HK-2 (cell line): ENCODE measurements at regions not wholly inside any gene's neighbourhood (a gene's known extent, or its start where the extent isn't known, plus 50 kb on each side); places are given as distances from the start of the nearest gene placed in this dataset.
"Not testable (repeated sequence)": the region's sequence is repeated elsewhere in the genome, so short reads cannot be mapped to it uniquely, and the experiment has no call there.

Experiments
- DNase-seq: peaks from one replicate; pipeline ENCODE4 v3.0.0-alpha.2; 2018; ENCODE audit not compliant: unreplicated experiment

DNA sequence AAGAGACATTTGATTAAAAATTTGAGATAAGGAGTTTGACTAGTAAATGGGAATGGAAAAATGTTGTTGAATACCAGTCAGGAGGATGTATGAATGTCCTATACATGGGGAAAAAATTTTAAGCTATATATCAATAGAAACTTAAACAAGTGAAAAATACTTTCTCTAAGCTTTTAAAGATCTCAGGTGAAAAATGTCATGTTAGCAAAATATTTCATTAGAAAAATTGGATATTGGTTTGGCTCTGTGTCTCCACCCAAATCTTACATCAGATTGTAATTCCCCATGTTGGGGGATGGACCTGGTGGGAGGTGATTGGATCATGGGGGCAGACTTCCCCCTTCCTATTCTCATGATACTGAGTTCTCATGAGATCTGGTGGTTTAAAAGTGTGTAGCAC, 279.6 kb upstream of the CADM2 start:
- DNase-seq = no peak

DNA sequence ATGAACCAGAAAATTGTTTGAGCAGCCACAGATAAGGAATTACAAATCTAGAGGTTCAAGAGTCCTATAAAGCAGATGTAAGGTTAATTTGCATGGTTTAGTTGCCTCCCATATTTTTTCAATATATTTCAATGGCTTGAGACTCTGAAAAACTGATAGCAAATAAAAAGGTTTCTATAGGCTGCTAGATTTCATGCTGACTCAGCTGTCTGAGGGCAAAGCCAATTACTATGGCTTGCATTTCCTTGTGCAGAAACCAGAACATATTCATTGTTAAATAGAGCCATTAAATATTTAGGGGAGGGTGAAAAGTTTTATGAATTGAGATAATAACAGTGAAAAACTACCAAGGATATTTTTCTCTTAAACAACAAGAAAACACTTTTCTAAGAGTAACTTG, 278.1 kb upstream of the CADM2 start:
- no peak for DNase-seq

DNA sequence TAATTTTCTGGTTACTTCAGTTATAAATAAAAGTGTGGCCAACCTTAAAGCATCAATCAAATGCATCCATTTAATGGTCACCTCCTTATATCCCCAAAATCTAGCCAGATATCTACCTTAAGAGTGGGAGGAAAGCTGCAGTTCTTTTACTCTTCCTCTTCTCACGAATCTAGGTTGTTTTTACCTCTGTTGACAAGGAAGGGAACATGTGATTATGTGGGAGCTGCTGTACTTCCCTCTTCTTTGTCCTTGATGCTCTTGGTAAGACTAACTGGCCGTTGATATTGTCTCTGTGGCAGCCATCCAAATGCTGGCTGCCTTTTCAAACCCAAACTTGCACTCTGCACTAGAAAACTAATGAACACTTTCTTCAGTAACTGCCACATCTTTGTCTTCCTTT, 275.3 kb upstream of the CADM2 start:
- no peak for DNase-seq

DNA sequence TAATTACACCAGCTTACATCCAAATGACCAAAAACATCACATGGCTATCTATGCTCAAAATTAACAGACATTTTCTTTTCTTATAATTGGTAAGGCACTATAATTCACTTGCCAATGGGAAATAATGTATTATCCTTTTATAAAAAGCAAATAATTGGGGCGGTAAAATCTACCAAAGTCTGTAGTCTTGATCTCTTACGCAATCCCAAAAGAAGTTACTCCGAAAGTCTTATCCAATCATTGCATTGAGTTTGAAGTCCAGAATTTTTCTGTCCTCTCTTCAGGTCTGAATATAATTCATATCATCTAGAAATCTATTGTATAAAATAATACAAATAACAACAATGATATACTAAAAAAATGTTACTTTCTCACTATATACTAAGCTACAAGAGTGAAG, 273.3 kb upstream of the CADM2 start:
- DNase-seq = no peak

DNA sequence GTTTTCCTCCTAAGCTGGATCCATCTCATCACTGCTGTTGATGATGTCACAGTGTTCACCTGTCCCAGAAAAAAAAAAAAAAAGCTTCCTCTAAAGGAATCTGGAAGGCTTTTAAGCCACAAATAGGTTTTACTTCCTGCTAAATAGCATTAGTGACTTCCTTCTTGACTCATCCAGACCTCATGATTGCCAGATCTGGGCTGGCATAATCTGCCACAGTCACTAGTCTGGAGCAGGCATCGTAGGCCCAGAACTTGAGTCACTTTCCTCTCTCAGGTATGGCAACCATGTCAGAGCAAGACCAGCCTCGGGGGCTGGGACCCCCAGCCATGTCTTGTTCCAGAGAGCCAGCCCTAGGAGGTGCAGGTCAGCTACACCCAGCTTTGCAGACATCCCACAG, 266.5 kb upstream of the CADM2 start:
- DNase-seq = peak; percentile 15

DNA sequence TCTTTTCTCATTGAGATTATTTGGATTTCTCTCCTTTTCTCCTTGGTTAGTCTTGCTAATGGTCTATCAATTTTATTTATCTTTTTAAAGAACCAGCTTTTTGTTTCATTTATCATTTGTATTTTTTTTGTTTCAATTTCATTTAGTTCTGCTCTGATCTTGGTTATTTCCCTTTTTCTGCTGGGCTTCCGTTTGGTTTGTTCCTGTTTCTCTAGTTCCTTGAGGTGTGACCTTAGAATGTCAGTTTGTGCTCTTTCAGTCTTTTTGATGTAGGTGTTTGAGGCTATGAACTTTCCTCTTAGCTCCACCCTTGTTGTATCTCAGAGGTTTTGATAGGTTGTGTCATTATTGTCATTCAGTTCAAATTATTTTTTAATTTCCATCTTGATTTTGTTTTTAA, 248.5 kb upstream of the CADM2 start:
- DNase-seq = not testable (repeated sequence)

DNA sequence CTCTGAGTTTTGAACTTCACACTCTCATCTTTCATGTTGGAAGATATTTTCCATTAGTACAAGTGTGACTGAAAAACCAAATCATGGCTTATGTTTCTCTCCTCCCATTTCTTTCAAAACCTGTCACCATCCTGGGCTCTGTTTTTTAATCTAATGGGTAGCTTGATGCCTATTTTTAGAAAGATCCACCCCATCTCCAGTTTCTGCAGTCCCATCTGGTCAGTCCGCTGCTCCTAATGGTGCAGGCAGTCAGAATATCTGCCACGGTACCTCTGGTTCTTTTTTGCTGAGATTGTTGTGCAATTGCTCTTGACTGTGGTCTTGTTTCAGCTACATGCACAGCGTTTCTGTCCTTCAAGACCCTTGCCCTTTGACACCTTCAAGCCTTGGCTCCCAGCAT, 240.9 kb upstream of the CADM2 start:
- DNase-seq = no peak

DNA sequence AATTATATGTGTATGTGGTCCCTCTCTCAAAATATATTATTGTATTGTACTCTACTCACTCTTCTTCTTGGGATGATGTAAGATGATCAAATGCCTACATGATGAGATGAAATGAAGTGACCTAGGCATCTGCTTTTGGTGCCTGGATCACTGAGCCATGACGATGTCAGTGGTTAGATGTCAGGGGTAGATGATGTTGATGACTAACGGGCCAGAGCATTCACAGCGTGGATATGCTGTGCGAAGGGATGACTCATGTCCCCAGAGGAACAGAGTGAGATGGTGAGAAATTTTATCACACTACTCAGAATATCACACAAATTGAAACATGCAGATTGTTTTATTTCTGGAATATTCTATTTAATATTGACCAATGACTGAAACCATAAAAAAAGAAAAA, 233.9 kb upstream of the CADM2 start:
- DNase-seq = peak; percentile 58

DNA sequence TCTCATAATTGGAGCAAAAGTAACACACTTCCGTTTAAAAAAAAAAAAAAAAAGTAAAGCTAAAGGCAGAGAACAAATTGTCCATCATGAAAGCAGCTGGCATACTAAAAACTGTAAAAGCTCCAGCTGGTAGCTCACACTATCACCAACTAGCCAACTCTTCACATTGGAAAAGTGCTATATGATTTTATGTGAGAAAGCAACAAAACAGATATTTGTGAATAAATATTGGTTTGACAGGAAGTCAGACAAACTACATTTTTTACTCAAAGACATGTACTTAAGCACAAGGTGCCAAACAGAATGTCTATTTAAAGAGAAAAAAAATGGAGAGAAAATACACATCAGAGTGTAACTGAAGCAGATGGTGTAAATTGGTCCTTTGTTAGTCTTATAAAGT, 231.2 kb upstream of the CADM2 start:
- no peak for DNase-seq

DNA sequence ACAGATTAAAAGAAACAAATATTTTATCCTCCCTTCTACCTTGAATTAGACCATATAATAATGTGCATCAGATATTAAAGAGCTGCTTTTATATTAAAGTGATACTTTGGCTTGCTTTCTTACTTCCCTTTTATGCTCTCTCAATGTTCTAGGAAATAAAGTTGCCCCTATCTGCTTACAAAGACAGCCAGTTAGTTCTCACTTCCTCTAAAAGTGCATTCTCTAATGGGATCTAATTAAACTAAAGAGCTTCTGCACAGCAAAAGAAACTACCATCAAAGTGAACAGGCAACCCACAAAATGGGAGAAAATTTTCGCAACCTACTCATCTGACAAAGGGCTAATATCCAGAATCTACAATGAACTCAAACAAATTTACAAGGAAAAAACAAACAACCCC, 224.1 kb upstream of the CADM2 start:
- not testable (repeated sequence) for DNase-seq

DNA sequence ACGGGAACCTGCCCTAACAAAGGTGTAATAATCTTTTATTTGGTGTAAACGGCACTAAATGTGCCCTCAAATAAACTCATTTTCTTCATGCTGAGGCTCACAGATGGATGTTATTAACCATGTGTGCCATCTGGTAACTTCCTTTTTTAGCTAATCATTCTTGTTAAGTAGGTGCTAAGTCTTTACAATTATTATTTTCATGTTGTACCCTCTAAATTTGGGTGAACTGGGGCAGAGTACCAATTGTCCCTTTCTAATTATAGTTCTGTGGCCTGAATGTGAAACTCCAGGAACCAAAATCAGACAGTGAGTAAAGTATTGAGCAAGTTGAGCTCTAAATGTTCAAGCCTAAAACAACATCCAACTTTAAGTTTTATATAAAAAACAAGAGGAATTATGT, 220.7 kb upstream of the CADM2 start:
- no peak for DNase-seq

DNA sequence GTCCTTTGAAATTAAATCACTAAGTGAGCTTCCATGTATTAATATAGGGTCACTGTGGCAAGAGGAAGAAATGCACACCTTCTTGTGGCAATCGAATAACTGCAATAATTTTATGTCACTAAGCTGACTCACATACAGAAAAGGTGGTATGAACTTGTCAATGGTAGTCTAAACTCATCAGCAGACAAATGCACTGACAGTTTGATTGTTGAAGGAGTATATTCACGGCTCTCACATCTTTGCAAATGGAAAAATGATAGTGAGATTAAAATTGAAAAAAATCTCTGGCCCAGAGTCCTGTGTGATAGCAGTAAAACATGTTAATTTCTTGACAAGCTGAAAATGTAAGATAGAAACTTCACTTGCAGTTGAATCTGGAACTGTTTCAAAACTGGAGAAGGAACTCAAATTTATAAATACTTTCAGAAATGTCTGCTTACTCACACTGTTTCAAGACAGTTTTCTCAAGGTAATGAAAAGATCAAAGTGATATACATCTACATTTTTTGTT, 215.8 kb upstream of the CADM2 start:
- DNase-seq = no peak

DNA sequence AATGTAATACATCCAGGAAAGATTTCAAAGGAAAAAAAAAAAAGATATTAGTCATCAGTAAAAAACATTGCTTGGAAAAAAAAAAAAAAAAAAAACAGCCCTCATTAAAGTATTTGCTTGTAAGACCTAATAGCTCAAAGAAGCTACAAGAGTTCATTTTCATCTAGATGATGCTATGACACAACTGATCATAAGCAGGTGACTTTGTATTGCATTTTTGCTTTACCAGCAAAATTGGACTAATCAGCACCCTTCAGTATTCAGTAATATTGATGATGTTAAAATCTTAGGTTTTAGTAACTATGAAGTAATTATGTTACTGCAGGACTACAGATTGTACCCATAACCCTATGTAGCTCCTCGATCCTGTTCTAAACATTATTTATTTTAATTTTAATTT, 214.7 kb upstream of the CADM2 start:
- DNase-seq = no peak

DNA sequence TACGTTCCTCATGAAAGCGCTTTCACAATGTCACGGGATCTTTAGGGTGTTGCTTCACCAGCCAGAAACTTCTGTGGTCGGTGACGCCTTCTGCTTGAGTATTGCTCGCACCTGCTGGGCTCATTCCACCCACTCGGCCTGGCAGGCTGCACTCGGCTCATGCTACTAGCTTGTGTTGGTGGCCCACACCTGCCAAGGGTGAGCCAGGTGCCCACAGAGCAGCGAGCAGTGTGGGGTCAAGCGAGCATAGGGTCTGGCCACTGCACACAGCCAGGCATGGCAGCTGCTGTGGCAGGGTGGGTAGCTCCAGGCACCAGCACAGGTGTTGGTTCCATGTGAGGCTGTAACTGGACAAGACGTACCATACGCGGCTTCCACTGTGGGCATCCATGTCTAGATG, 202.9 kb upstream of the CADM2 start:
- DNase-seq = no peak

DNA sequence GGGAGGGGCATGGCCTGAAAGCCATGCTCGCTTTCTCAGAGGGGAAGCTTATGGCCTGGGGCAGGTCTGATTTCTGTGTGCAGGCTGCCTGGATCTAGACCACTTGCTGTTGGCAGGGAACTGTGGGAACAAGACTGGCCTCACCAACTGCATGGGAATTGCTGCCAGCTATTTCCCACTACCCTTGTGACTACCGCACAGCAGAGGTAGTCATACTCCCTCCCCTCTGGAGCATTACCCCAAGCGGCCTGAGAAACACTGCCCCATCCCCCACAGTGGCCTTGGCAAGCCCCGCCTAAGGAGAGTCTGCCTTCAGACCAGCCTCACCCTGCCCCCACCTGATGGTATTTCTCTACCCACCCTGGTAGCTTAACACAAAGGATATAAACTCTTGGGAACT, 199.4 kb upstream of the CADM2 start:
- DNase-seq = no peak

DNA sequence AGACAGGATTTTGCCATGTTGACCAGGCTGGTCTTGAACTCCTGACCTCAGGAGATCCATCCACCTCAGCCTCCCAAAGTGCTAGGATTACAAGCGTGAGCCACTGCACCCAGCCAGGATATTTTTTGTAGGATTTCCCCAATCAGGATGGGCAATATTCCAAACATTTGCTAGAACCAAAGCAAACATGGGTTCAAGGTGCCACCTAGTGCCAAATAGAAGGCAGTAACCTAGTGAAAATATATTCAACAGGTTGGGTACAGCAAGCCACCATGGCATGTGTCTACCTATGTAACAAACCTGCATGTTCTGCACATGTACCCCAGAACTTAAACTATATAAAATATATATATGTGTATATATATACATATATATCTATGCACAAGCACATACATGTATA, 185.9 kb upstream of the CADM2 start:
- no peak for DNase-seq

DNA sequence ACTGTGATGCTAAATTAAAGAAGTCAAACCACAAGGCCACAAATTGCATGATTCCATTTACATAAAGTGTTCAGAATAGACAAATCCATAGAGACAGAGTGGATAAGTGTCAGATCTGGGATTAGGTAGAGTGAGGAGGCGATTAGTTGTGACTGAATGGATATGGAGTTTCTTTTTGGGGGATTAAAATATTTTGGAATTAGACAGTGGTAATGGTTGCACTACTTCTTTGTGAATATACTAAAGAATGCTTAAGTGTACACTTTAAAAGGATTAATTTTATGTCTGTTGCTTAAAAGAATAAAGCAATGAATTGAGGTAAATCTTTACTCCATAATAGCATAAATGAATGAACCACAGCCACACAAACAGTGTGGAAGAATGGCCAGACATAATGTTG, 175.5 kb upstream of the CADM2 start:
- DNase-seq = no peak

DNA sequence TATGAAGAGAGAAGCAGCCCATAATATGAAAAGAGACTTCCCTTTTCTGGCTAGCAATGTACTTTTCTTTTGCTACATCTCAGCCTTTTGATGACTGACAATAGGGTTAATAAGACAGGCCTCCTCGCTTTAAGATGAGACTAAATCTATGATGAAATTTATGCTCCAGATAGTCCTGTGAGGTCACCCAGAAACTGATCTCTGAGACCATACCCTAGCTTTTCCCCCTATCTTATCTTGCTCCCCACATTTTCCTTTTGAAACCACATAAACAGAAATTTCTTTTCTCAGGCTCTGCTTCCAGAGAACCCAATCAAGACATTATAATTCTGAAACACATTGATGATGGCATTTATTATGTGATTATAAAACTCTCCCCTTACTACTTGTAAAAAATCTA, 168.8 kb upstream of the CADM2 start:
- DNase-seq = no peak

DNA sequence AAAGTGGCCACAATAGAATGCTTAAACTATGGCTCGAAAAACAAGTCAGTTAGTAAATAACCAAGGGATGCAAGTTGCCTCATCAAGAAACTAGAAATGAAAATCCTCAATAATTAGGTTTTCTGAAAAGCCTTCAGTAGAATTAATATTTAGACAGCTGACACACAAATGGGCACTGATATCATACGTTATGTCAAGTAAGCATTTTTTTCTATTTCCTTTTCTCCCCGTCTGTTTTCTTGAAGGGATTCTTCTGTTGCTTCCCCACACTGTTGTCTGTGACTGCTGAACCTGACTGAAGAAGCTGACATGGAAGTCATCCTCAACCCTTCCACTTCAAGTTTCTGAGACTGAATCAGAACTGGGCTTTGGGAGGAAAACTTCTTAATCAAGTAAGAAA, 151.8 kb upstream of the CADM2 start:
- DNase-seq = no peak

DNA sequence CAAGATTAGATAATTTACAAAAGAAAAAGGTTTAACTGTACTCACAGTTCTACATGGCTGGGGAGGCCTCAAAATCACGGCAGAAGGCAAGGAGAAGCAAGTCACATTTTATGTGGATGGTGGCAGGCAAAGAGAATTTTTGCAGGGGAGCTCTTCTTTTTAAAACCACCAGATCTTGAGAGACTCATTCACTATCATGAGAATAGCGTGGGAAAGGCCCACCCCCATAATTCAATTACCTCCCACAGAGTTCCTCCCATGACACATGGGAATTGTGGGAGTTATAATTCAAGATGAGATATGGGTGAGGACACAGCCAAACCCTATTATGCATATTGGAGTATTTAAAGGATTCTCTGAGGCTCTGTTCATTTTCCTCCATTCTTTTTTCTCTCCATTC, 138.7 kb upstream of the CADM2 start:
- DNase-seq = no peak

DNA sequence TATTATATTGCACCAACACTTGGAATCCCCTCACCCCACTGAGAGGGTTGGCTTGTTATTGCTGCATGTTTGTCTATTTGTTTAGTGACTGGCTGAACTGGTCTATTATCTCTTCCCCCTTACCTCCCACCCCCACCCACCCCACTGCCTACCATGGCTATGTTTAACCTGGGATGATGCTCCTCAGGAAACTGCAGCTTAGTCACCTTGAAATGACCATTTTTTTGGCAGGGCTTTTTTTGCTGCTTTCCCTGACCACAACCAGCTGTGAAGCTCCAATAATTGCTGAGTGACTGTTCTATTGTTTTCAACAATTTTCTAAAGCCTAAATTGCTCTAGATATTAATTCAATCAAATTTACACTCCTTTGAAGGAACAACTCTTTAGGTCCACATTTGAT, 137.9 kb upstream of the CADM2 start:
- no peak for DNase-seq

DNA sequence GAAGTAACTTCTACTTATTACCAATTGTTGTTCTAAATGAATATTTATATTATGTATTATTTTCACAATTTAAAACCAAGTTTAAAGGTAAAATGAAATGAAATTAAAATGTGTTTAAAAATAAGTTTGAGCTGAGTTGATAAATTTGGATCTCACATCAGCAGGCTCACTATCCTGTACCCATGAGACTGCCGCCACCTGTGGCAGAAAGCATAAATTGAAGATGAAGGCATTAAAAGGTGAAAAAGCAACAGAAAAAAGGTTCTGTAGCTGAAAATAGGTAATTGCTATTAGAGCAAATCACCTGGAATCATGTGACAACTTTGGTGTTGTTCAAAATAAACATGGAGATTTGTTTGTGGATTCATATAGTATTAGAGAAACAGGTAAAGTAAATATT, 133.0 kb upstream of the CADM2 start:
- no peak for DNase-seq

DNA sequence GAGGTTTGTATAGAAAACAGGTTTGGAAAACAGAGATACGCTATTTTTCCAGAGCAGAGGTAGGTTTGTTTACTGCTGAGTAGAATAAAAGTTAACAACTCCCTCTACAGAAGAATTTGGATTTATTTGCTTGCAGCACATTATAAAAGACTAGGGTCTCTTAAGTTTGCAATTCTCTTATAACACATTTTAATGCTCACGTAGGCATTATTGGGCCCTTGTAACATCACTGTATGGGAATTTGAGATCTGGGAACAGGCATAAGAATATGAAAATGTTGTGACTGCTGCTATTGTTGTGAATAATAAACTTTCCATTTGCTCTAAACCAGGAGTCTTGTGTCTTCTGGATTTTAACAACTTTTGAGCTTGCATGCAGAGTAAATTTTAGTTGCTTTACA, 128.3 kb upstream of the CADM2 start:
- no peak for DNase-seq

DNA sequence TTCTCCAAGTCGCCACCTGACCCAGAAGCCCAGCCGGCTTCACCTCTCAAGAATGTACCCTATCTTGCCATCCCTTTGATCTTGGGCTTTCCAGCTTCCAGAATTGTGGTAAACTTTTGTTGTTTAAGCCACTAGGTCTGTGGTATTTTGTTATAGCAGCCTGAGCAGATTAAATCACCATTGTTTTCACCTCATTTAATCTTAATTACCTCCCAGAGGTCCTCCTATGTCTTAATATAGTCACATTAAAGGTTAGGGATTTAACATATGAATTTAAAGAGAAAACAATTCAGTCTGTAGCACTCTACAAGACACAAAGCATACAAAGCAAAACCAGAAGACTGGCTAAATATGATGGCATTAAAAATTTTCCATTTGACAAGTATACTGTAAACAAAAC, 123.4 kb upstream of the CADM2 start:
- no peak for DNase-seq

DNA sequence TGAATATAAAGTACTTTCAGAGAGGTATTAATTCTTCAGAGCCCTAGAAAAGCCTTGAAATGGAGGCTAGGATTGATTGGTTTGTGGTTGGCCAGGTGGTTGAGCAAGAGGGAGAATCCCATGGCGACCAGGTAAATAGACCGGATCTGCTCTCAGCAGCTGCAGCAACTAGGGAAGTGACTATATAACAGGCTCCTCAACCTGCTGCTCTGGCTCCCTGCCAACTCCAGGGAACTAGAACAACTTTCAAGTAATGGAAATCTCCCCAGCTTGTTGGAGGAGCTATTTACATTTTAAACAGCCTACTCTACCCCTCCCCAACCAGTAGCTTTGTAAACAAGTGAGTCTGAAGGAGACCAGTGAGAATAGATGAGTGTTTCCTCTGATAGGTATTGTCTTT, 121.8 kb upstream of the CADM2 start:
- no peak for DNase-seq
